ENCODE measurements at regions not wholly inside any gene's neighbourhood (a gene's known extent, or its start where the extent isn't known, plus 50 kb on each side); places are given as distances from the start of the nearest gene placed in this dataset.

- TF ChIP-seq CTCF (IDR thresholded peaks at IDR 0.05) (no peak), POLR2A (IDR thresholded peaks at IDR 0.05) (no peak)
These were observed 356.5 kb downstream of the CDH9 start for GRCh38 chr5:26681861-26682260.

Measured in heart left ventricle (tissue), 13 donors.